ENCODE measurements at regions not wholly inside any gene's neighbourhood (a gene's known extent, or its start where the extent isn't known, plus 50 kb on each side); places are given as distances from the start of the nearest gene placed in this dataset.

DNA sequence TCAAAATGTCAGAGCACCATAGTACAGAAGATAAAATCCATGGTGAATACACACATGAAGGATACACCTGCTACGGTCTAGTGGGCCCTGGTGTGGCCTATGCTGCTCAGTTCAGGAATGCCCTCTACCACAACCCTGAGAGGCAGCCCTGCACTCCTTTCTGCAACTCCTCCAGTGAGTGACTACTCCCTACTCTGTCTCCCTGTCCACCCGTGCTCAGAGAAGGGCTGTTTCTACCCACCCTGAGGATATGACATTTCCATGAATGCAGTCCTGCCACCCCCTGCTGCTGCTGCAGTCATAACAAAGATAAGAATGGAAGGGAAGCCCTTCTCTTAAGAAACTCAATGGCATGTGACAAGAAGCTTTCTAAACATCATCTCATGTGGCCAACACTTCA is 137.0 kb downstream of the EN1 start:
- no peak for TF ChIP-seq CTCF (IDR thresholded peaks at IDR 0.05; ENCODE audit: control insufficient read depth, insufficient read depth, low read depth, low read length, missing control alignments)
- DNase-seq (ENCODE audit: low read depth) = no peak
- H3K4me3 ChIP-seq (ENCODE audit: control insufficient read depth, low read depth, low read length) = no peak overlapping the region

- H3K4me3 ChIP-seq (ENCODE audit: control insufficient read depth, low read depth, low read length) = no peak overlapping the region
- TF ChIP-seq CTCF (IDR thresholded peaks at IDR 0.05; ENCODE audit: control insufficient read depth, insufficient read depth, low read depth, low read length, missing control alignments) = no peak
- no peak for DNase-seq (ENCODE audit: low read depth)
These were observed 137.7 kb downstream of the EN1 start for GRCh38 chr2:118709786-118710185.

DNA sequence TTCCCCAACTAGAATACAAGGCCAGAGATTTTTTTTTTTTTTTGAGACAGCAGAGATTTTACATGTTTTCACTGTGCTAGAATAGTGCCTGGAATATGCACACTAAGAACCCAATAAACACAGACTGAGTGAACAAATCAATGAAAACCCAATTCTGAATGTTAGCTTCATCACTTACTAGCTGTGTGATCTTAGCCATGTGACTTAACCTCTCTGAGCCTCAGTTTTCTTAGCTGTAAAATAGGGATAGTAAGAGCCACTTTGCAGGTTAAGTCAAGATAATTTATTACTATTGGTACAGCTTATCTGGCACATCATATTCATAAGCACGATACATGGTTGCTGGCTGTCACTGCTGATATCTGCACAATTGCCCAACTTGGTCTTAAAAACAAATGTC is 140.6 kb downstream of the EN1 start:
- no peak overlapping the region for H3K4me3 ChIP-seq (ENCODE audit: control insufficient read depth, low read depth, low read length)
- no peak for TF ChIP-seq CTCF (IDR thresholded peaks at IDR 0.05; ENCODE audit: control insufficient read depth, insufficient read depth, low read depth, low read length, missing control alignments)
- DNase-seq (ENCODE audit: low read depth) = no peak

- no peak overlapping the region for H3K4me3 ChIP-seq (ENCODE audit: control insufficient read depth, low read depth, low read length)
- no peak for TF ChIP-seq CTCF (IDR thresholded peaks at IDR 0.05; ENCODE audit: control insufficient read depth, insufficient read depth, low read depth, low read length, missing control alignments)
- DNase-seq (ENCODE audit: low read depth) = no peak
These were observed 141.1 kb downstream of the EN1 start for GRCh38 chr2:118706371-118706770.

DNA sequence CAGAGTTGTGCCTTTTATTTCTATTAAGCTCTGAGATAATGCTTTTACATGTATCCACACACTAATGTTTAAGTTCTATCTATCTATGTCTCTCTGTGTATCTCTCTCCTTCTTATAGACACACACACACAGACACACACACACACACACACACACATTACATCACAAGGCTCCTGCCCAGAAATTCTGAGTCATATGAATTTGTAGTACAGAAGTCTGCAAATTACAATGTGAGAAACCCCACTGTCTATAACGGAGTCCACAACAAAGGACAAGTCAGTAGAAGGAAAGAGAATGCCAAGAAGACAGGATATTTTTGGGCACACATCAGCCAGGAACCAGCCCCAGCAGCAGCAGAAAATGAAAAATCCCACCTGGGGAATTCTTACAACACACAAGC is 142.4 kb downstream of the EN1 start:
- DNase-seq (ENCODE audit: low read depth) = peak; percentile 50
- H3K4me3 ChIP-seq (ENCODE audit: control insufficient read depth, low read depth, low read length) = no peak overlapping the region
- no peak for TF ChIP-seq CTCF (IDR thresholded peaks at IDR 0.05; ENCODE audit: control insufficient read depth, insufficient read depth, low read depth, low read length, missing control alignments)

GRCh38 chr2:118699447-118700175 is 147.8 kb downstream of the EN1 start:
- no peak for DNase-seq (ENCODE audit: low read depth)
- H3K4me3 ChIP-seq (ENCODE audit: control insufficient read depth, low read depth, low read length) = no peak overlapping the region
- no peak for TF ChIP-seq CTCF (IDR thresholded peaks at IDR 0.05; ENCODE audit: control insufficient read depth, insufficient read depth, low read depth, low read length, missing control alignments)

Measured in AG09309 (cell line).